GM23248 (cell line): ENCODE measurements at regions not wholly inside any gene's neighbourhood (a gene's known extent, or its start where the extent isn't known, plus 50 kb on each side); places are given as distances from the start of the nearest gene placed in this dataset.

Source experiments
- EZH2 ChIP-seq: fragments of 200-600 bp; sonication (generic); IDR thresholded peaks from 2 replicates; pipeline ENCODE4 v1.6.1; 2018; ENCODE audit warnings: antibody characterized with exemption, mild to moderate bottlenecking; ENCODE audit not compliant: insufficient read depth, poor library complexity, severe bottlenecking
- EZH2phosphoT487 ChIP-seq: fragments of 200-600 bp; sonication (generic); IDR thresholded peaks from 2 replicates; pipeline ENCODE4 v1.6.1; 2018; ENCODE audit warnings: antibody characterized with exemption, moderate library complexity, mild to moderate bottlenecking, low read depth; ENCODE audit not compliant: insufficient read depth

GRCh38 chr4:38333219-38333618 is 330.8 kb upstream of the KLF3 start:
- TF ChIP-seq EZH2 = no peak
- no peak for TF ChIP-seq EZH2phosphoT487
